Liver (tissue), 8 donors: ENCODE measurements at regions not wholly inside any gene's neighbourhood (a gene's known extent, or its start where the extent isn't known, plus 50 kb on each side); places are given as distances from the start of the nearest gene placed in this dataset.

Experiments used
- DNase-seq: peaks from one replicate; pipeline ENCODE4 v3.0.0-alpha.2; 2017; ENCODE audit warnings: low spot score
- H3K27ac ChIP-seq, 2 donors: one replicate each; pipeline ENCODE4 v1.7.0; 2013; ENCODE audit warnings: inconsistent platforms in 2 of 2, low read length in 2 of 2, control low read depth in 1 of 2, low read depth in 1 of 2, mild to moderate bottlenecking in 1 of 2
- H3K27me3 ChIP-seq, 4 donors: one replicate each; pipeline versions ENCODE4 v1.6.1 to v1.7.0; 2013; ENCODE audit warnings: low read length in 3 of 4, inconsistent platforms in 1 of 4, mild to moderate bottlenecking in 1 of 4, moderate library complexity in 1 of 4; ENCODE audit not compliant: control insufficient read depth in 4 of 4, insufficient read depth in 4 of 4
- H3K36me3 ChIP-seq, 4 donors: one replicate each; pipeline versions ENCODE4 v1.6.1 to v1.7.0; 2013; ENCODE audit warnings: low read length in 3 of 4, mild to moderate bottlenecking in 3 of 4, low read depth in 1 of 4, moderate library complexity in 1 of 4; ENCODE audit not compliant: control insufficient read depth in 4 of 4, insufficient read depth in 3 of 4
- H3K4me1 ChIP-seq, 4 donors: one replicate each; pipeline versions ENCODE4 v1.6.1 to v1.7.0; 2013; ENCODE audit warnings: low read length in 3 of 4, mild to moderate bottlenecking in 3 of 4, moderate library complexity in 1 of 4; ENCODE audit not compliant: control insufficient read depth in 4 of 4, insufficient read depth in 4 of 4
- H3K4me3 ChIP-seq, 3 donors: one replicate each; pipeline versions ENCODE4 v1.6.1 to v1.7.0; 2013; ENCODE audit warnings: low read length in 3 of 3, control low read depth in 1 of 3, low read depth in 1 of 3, mild to moderate bottlenecking in 1 of 3
- H3K9ac ChIP-seq, 2 donors: one replicate each; pipeline ENCODE4 v1.7.0; 2013; ENCODE audit warnings: low read length in 2 of 2, mild to moderate bottlenecking in 2 of 2, moderate library complexity in 2 of 2, control low read depth in 1 of 2, low read depth in 1 of 2
- H3K9me3 ChIP-seq, 4 donors: one replicate each; pipeline versions ENCODE4 v1.6.1 to v1.7.0; 2013; ENCODE audit warnings: low read length in 3 of 4; ENCODE audit not compliant: control insufficient read depth in 4 of 4
- CTCF ChIP-seq: fragments of 150-350 bp; IDR thresholded peaks from 2 replicates; pipeline ENCODE4 v1.5.1; 2017; ENCODE audit warnings: improper control_type of control experiment, low read depth, low read length; ENCODE audit not compliant: missing input control
- EGR1 ChIP-seq, 2 donors: IDR thresholded peaks; 2 replicates each; pipeline ENCODE4 v1.6.1; 2016 to 2018; ENCODE audit warnings: antibody characterized with exemption in 2 of 2, low read depth in 2 of 2
- FOXA1 ChIP-seq: IDR thresholded peaks from 2 replicates; pipeline ENCODE4 v1.6.1; 2016; ENCODE audit warnings: antibody characterized with exemption
- FOXA2 ChIP-seq: IDR thresholded peaks from 2 replicates; pipeline ENCODE4 v1.6.1; 2016; ENCODE audit warnings: antibody characterized with exemption
- GABPA ChIP-seq, 2 donors: IDR thresholded peaks in 1 of 2; conservative IDR thresholded peaks in 1 of 2; 2 replicates each; pipeline ENCODE4 v1.6.1; 2016; ENCODE audit warnings: antibody characterized with exemption in 2 of 2, mild to moderate bottlenecking in 1 of 2, moderate library complexity in 1 of 2
- HNF4A ChIP-seq, 2 donors: conservative IDR thresholded peaks; 2 replicates each; pipeline ENCODE4 v1.6.1; 2016; ENCODE audit warnings: antibody characterized with exemption in 2 of 2, mild to moderate bottlenecking in 2 of 2
- HNF4G ChIP-seq: IDR thresholded peaks from 2 replicates; pipeline ENCODE4 v1.6.1; 2016; ENCODE audit warnings: antibody characterized with exemption
- JUND ChIP-seq, 2 donors: IDR thresholded peaks; 2 replicates each; pipeline ENCODE4 v1.6.1; 2016; ENCODE audit warnings: antibody characterized with exemption in 2 of 2
- MAX ChIP-seq: IDR thresholded peaks from 2 replicates; pipeline ENCODE4 v1.6.1; 2016; ENCODE audit warnings: antibody characterized with exemption
- NR2F2 ChIP-seq: IDR thresholded peaks from 2 replicates; pipeline ENCODE4 v1.6.1; 2016; ENCODE audit warnings: antibody characterized with exemption
- RAD21 ChIP-seq, 2 donors: IDR thresholded peaks; 2 replicates each; pipeline ENCODE4 v1.6.1; 2016; ENCODE audit warnings: antibody characterized with exemption in 2 of 2, mild to moderate bottlenecking in 2 of 2
- RXRA ChIP-seq, 2 donors: IDR thresholded peaks; 2 replicates each; pipeline ENCODE4 v1.6.1; 2017 to 2018; ENCODE audit warnings: antibody characterized with exemption in 2 of 2, mild to moderate bottlenecking in 1 of 2
- SP1 ChIP-seq: IDR thresholded peaks from 2 replicates; pipeline ENCODE4 v1.6.1; 2018; ENCODE audit warnings: antibody characterized with exemption, mild to moderate bottlenecking
- TAF1 ChIP-seq: conservative IDR thresholded peaks from 2 replicates; pipeline ENCODE4 v1.6.1; 2016; ENCODE audit warnings: antibody characterized with exemption, mild to moderate bottlenecking
- YY1 ChIP-seq: IDR thresholded peaks from 2 replicates; pipeline ENCODE4 v1.6.1; 2016; ENCODE audit warnings: antibody characterized with exemption, mild to moderate bottlenecking
- ZBTB33 ChIP-seq: IDR thresholded peaks from 2 replicates; pipeline ENCODE4 v1.6.1; 2016; ENCODE audit warnings: antibody characterized with exemption
- WGBS: extraction: QIAGEN DNeasy Blood & Tissue Kit; methylation state at CpG from one replicate; pipeline ENCODE4 v1.1.7; 2013; 5-methylcytosine and 5-hydroxymethylcytosine counted together
- TF ChIP-seq, protein P1 (sequence below): IDR thresholded peaks from 2 replicates; pipeline ENCODE4 v1.6.1; 2016; ENCODE audit warnings: antibody characterized with exemption
- TF ChIP-seq, protein P2 (sequence below): IDR thresholded peaks from 2 replicates; pipeline ENCODE4 v1.6.1; 2016; ENCODE audit warnings: antibody characterized with exemption, mild to moderate bottlenecking
- donor health status: healthy.
- donor health status: healthy.
- donor health status: healthy.
- donor health status: healthy.
- donor health status: healthy.

DNA sequence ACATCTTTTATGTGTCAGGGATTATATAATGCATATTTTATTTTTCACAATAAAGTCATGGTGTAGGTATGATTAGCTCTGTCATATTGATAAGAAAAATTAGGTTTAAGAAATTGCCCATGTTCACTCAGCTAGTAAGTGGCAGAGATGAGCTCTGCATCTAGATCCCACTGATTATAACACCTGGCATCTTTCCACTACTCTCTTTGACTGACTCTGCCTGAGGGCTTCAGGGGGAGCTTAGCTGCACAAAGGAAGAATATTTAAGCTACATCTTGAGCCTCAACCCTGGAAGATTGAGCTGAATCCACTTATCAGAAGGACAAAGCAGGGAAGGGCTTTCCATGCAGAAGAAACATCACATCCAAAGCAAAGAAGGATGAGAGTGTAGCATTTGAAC, 190.4 kb downstream of the MIS18A start:
- DNase-seq = no peak
- H3K4me3 ChIP-seq = no peak overlapping the region
- no peaks in the 10 kb centered on the region for H3K9me3 ChIP-seq
- TF ChIP-seq TAF1 (no peak), HNF4G (no peak), MAX (no peak), HNF4A (conservative IDR thresholded peaks at IDR 0.05) (no peak), EGR1 (IDR thresholded peaks at IDR 0.05; ENCODE audit: low read depth in 2 of 2) (no peak), GABPA (IDR thresholded peaks at IDR 0.05 in 1 of 2, conservative IDR thresholded peaks at IDR 0.05 in 1 of 2) (no peak), RAD21 (IDR thresholded peaks at IDR 0.05) (no peak), CTCF (no peak), ZBTB33 (no peak), FOXA2 (no peak), YY1 (no peak), FOXA1 (no peak), RXRA (IDR thresholded peaks at IDR 0.05) (no peak), JUND (IDR thresholded peaks at IDR 0.05) (no peak), SP1 (no peak), NR2F2 (no peak)
- TF ChIP-seq, protein P1, sequence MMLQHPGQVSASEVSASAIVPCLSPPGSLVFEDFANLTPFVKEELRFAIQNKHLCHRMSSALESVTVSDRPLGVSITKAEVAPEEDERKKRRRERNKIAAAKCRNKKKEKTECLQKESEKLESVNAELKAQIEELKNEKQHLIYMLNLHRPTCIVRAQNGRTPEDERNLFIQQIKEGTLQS = no peak
- TF ChIP-seq, protein P2, sequence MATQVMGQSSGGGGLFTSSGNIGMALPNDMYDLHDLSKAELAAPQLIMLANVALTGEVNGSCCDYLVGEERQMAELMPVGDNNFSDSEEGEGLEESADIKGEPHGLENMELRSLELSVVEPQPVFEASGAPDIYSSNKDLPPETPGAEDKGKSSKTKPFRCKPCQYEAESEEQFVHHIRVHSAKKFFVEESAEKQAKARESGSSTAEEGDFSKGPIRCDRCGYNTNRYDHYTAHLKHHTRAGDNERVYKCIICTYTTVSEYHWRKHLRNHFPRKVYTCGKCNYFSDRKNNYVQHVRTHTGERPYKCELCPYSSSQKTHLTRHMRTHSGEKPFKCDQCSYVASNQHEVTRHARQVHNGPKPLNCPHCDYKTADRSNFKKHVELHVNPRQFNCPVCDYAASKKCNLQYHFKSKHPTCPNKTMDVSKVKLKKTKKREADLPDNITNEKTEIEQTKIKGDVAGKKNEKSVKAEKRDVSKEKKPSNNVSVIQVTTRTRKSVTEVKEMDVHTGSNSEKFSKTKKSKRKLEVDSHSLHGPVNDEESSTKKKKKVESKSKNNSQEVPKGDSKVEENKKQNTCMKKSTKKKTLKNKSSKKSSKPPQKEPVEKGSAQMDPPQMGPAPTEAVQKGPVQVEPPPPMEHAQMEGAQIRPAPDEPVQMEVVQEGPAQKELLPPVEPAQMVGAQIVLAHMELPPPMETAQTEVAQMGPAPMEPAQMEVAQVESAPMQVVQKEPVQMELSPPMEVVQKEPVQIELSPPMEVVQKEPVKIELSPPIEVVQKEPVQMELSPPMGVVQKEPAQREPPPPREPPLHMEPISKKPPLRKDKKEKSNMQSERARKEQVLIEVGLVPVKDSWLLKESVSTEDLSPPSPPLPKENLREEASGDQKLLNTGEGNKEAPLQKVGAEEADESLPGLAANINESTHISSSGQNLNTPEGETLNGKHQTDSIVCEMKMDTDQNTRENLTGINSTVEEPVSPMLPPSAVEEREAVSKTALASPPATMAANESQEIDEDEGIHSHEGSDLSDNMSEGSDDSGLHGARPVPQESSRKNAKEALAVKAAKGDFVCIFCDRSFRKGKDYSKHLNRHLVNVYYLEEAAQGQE = no peak
- peaks cover 0 to 2% (median 0%) of the 10 kb centered on the region in 4 donors for H3K27me3 ChIP-seq
- H3K36me3 ChIP-seq = no peaks in the 10 kb centered on the region
- no peak overlapping the region for H3K27ac ChIP-seq
- no peaks in the 10 kb centered on the region for H3K4me1 ChIP-seq
- H3K9ac ChIP-seq = no peak overlapping the region

- no peak overlapping the region for H3K9ac ChIP-seq
- no peaks in the 10 kb centered on the region for H3K9me3 ChIP-seq
- DNase-seq = no peak
- WGBS = 53% methylated on average over 1 of the region's 1 CpG
- no peak overlapping the region for H3K4me3 ChIP-seq
- H3K27me3 ChIP-seq = peaks cover 0 to 2% (median 0%) of the 10 kb centered on the region in 4 donors
- H3K36me3 ChIP-seq = no peaks in the 10 kb centered on the region
- TF ChIP-seq GABPA (IDR thresholded peaks at IDR 0.05 in 1 of 2, conservative IDR thresholded peaks at IDR 0.05 in 1 of 2) (no peak), CTCF (no peak), RXRA (IDR thresholded peaks at IDR 0.05) (no peak), EGR1 (IDR thresholded peaks at IDR 0.05; ENCODE audit: low read depth in 2 of 2) (no peak), TAF1 (no peak), MAX (no peak), HNF4A (conservative IDR thresholded peaks at IDR 0.05) (no peak), RAD21 (IDR thresholded peaks at IDR 0.05) (no peak), FOXA2 (no peak)
- no peak overlapping the region for H3K27ac ChIP-seq
- no peaks in the 10 kb centered on the region for H3K4me1 ChIP-seq
Observed at GRCh38 chr21:32087447-32087846, 191.4 kb downstream of the MIS18A start.
